Activated CD4-positive, alpha-beta T cell treated with anti-CD3 and anti-CD28 coated beads, Interleukin-2, amount 50 U/mL, for 24 hours (primary cell): ENCODE measurements at regions not wholly inside any gene's neighbourhood (a gene's known extent, or its start where the extent isn't known, plus 50 kb on each side); places are given as distances from the start of the nearest gene placed in this dataset.

Source experiments
- DNase-seq, 2 donors: peaks; one replicate each; pipeline ENCODE4 v3.0.0-alpha.2; 2020; ENCODE audit warnings: low read depth in 1 of 2, low spot score in 1 of 2

GRCh38 chr14:86501611-86502010 lies 971.7 kb downstream of the FLRT2 start:
- no peak for DNase-seq

GRCh38 chr14:86491743-86492142 lies 961.8 kb downstream of the FLRT2 start:
- DNase-seq, result no peak

DNA sequence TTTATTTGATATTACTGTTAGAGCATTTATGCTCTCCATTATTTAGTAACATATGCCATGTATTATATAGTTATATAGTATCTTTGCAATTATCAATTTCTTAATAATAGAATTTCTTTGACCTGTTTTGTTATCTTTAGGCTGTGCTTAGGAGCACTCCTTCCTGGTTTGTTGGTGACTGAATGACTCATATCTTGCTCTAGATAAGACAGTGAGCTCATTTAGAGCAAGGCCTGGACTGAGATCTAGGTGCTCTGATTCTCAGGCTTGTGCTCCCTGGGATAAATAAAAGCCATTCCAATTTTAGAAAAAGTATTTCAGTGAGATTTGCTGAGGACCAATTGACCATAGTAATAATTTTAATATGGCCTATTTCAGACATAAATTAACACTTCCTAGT lies 951.2 kb downstream of the FLRT2 start:
- no peak for DNase-seq

- no peak for DNase-seq
These were observed 934.4 kb downstream of the FLRT2 start for GRCh38 chr14:86464341-86464740.

DNA sequence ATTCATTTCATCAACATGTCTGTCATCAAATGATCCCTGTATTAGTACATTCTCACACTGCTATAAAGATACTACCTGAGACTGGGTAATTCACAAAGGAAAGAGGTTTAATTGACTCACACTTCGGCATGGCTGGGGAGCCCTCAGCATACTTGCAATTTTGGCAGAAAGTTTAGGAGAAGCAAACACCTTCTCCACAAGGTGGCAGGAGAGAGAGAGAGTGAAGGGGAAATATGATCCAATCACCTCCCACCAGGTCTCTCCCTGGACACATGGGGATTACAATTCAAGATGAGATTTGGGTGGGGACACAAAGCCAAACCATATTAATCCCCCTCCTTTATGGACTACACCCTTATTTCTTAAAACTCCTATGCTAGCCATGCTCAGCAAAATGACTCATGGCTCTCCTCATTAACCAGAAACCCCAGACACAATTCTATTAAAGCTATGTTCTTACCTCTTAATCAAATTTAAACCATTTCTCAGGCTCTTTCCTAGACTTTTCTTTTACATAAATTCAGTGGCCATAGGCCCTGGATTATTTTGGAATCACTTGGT lies 932.3 kb downstream of the FLRT2 start:
- no peak for DNase-seq

DNA sequence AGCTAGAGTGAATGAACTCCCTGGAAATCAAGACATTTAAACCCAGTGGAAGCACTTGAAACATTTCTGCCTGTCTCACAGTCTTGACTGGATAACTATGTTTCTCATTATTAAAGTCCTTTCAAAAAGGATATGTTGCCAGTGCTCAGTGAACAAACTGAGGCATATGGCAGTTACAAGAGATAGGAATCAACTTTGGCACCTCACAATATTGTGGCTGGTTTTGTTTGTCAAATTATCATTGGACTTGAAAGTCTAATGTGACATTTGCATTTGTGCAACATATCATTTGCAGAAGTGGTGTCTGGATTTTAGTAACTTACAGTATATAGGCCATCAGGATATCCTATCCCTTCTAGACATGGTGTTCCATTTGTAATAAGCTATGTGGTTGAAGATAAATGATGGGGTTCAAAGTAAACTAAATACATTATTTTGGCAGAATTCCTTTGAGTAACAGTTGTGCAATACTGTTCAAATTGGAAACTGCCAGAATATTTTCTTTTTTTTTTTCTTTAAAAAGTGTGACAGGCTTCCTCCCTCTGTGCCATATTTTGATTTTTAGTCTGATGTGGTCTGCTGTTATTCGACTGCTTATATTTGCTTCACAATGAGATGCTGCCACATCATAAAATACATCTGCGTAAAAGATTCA lies 927.7 kb downstream of the FLRT2 start:
- no peak for DNase-seq

DNA sequence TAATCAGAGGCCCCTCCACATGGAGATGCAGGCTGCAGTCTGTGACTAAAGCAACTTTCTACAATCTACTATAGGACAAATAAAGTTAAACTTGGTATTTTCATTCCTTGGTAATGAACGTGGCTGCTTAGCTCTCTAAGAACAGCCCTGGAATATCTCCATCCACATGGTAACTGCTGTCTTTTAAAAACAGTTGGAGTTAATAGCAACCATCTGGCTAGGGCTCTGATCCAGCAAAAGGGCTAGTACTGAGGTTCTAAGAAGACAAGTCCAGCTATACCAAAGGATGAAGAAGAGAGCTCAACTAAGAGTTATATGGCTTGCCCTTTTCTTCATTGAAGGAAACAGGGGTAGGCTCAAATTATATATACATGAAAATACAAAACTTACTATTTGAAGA lies 920.1 kb downstream of the FLRT2 start:
- DNase-seq, result no peak

DNA sequence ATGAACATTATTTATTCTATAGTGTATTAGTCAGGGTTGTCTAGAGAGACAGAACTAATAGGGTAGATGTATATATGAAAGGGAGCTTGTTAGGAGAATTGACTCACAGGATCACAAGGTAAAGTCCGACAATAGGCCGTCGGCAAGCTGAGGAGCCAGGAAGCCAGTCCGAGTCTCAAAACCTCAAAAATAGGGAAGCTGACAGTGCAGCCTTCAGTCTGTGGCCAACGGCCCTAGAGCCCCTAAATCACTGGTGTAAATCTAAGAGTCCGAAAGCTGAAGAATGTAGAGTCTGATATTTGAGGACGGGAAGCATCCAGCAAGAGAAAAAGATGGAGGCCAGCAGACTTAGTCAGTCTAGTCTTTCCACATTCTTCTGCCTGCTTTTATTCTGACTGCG lies 912.2 kb downstream of the FLRT2 start:
- DNase-seq, result no peak

DNA sequence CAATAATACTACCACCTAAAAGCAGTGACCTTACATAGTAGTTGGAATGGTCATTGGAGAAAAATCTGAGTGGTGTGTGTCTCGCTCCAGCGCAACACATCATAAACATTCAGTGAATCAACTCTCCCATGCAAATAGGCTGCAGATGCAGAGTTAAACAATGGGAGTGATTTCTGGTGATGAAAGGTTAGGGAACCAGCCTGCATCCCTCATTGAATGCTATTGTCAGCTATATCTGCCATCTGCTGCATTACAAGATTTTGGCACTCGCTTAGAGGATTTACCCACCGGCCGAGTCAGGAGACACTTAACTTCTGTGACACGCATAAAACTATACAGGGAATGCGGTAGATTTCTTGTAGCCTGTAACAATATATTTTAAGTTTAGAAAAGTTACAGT lies 900.9 kb downstream of the FLRT2 start:
- DNase-seq, result no peak

DNA sequence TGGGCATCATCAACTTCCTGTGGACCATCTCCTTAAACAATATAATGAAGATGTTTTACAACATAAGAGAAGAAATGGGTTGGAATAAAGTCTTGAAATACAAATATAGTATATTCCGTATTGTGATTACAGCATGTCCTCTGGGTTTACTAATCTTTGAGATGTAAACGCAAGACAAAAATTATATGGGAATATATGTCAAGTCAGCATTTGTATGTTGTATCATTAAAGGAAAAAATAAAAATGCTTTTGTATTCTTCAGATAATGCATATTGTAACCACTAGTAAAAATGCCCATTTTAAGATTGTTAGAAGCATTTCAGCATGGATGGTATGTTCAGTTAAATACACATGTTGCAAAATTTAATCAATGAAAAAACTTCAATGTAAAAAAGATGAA lies 893.3 kb downstream of the FLRT2 start:
- DNase-seq, result no peak

DNA sequence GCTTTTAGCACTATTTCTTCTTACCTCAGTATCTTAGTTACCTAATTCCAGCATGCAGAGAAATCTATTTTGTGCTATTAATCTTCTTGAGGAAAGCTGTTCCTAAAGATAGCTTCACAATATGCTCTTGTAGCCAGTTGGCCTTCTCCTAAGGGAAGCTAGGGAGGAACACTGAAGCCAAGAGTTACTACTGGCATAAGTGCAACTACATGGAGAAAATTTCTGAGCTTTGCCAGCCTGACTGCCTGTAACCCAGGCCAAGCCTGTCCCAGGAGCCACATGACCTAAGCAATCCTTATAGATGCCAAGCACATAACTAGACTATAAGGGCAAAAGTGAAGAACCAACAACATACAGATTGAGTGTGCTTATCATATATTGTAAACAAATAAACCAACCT lies 890.2 kb downstream of the FLRT2 start:
- DNase-seq, result no peak

DNA sequence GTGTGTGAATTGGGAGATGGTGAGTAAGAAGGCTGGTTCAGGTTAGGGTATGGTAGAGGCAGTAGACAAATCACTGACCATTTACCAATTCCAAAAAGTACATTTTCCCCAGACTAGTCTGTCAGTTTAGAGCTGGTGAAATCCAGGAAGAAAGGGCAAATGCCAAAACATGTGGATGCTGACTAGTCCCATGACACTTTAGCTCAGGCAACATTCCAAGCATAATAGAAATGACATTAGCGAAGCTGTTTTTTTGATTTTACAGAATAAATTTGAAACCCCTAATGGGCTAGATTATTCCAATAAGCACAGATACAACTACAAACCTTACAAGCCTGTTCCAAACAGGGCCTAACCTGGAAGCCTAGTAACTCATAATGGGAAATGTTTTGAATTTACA lies 884.2 kb downstream of the FLRT2 start:
- no peak for DNase-seq

- DNase-seq, result no peak
These were observed 875.2 kb downstream of the FLRT2 start for GRCh38 chr14:86404989-86405649.

DNA sequence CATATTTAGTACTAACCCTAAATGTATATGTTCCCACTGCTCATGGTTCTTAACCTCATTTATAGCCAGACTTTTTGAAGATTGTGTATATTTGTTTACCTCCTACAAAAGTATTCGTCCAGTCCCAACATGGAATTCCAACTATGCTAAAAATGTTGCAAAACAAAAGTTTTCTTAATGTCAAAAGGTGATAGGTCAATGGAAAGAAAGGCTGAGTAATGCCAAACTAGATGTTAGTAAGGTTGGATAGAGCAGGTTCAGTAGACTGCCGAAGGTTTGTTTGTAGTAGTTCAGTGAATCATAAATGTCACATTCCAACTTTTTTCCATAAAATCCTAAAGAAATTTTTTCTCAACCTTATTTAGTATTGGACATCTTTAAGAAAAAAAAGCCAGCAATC lies 874.5 kb downstream of the FLRT2 start:
- DNase-seq, result no peak

DNA sequence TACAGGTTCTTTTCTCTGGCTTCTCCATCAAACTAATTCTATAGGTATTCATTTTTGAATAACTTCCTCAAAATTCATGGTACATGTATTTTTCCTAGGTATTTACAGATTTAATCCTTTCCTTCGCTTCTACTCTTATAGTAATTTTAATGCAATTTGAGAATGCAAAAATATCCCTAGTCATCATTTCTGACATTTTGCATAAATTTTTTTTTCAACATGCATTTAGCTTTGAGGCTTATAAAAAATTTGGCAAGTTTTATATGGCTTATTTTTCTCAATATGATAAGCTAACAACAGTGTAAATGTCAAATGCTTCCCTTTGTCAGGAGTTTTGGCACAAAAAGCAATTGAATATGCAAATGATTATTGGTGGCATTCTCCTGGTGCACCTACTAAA lies 872.6 kb downstream of the FLRT2 start:
- DNase-seq, result no peak

DNA sequence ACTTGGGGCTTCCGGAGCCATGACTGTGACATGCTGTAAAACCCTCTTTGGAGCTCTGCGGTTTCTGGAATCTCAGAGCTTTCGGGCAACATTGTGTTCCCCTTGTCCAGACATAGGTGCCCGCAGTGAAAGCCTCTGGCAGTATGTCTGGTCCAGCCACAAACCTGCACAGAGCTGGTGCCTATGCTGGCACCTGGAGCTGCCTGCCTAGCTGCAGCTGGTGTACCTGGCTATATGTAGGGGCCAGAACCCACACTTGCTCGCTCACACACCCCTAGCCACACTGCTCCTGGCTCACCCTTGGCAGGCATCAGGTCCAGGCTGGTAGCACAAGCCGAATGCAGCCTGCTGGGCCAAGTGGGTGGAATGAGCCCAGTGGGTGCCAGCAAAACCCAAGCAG lies 861.1 kb downstream of the FLRT2 start:
- no peak for DNase-seq

DNA sequence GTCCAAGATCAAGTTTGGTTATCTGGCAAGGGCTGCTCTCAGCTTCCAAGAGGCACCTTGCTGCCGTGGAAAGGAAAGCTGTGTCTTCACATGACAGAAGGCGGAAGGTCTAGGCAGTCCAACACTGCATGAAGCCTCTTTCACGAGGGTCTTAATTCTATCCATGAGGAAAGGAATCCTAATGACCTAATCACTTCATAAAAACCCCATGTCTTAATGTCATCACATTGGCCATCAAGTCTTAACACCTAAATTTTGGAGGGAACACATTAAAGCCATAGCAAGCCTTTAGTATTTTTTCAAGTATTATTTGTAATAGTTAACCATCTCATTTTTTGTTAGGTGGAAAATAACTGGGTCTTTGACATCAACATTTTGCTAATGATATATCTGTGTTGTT lies 858.3 kb downstream of the FLRT2 start:
- no peak for DNase-seq

DNA sequence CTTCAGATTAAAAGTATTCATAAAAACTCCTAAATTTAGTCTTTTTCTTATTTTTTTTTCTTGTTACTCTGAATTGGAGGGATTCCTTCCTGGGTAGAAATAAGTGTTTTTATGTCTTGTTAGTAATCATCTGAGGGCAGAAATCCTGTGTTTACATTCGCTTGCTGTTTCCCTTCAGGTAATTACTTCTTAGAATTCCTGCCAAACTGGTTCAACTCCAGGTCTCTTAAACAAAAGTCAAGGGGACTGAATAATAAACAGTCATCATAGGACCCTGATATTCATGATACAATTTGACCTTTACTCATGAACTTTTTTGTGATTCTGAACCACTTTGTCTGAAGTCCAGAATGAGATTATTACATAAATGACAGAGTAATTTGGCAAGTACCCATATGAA lies 843.9 kb downstream of the FLRT2 start:
- DNase-seq, result no peak

DNA sequence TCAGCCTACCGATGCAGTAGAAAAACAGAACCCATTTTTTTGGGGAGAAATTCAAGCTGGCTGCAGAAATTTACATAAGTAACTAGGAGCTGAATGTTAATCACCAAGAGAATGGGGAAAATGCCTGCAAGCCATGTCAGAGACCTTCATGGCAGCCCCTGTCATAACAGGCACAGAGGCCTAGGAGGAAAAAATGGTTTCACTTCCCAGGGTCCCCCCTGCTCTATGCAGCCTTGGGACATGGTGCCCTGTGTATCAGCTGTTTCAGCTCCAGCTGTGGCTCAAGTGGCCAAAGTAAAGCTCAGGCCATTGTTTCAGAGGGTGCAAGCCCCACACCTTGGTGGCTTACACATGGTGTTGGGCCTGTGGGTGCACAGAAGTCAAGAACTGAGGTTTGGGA lies 842.5 kb downstream of the FLRT2 start:
- no peak for DNase-seq

- DNase-seq, result no peak
These were observed 834.7 kb downstream of the FLRT2 start for GRCh38 chr14:86364634-86365033.

- no peak for DNase-seq
These were observed 833.6 kb downstream of the FLRT2 start for GRCh38 chr14:86363576-86363975.

GRCh38 chr14:86363047-86363446 lies 833.1 kb downstream of the FLRT2 start:
- no peak for DNase-seq

- no peak for DNase-seq
These were observed 827.9 kb downstream of the FLRT2 start for GRCh38 chr14:86357876-86358275.
